ENCODE measurements at regions not wholly inside any gene's neighbourhood (a gene's known extent, or its start where the extent isn't known, plus 50 kb on each side); places are given as distances from the start of the nearest gene placed in this dataset.

DNA sequence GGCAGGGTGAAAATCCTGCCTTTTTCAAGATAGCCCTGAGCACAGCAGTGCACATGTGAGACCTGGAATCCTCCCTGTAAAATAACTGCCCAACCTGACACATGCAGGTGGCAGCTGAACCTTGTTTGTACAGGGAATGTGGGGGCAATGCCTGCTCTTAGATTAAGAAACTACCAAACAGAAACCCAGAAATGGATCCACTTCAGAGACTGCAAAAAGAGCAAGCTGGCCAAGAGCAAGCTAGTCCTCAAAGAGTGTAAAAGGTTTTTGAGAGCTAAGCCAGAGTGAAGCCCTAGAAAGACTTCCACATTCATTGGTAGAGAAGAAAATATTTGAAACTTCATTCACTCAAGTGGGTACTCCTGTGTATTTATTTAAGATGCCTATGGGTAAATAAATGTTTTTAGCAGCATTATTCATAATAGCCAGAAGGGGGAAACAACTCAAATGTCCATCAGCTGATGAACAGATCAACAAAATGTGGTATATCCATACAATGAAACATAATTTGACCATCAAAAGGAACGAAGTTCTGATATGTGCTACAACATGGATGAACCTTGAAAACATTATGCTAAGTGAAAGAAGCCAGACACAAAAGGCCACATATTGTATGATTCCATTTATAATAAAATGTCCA, 96.0 kb upstream of the TSC22D2 start:
- TF ChIP-seq EZH2 (IDR thresholded peaks at IDR 0.05; ENCODE audit: insufficient read depth, poor library complexity, severe bottlenecking), result no peak
- TF ChIP-seq EZH2phosphoT487 (IDR thresholded peaks at IDR 0.05; ENCODE audit: insufficient read depth, low read depth), result no peak
